HG03066 (cell line): ENCODE measurements at regions not wholly inside any gene's neighbourhood (a gene's known extent, or its start where the extent isn't known, plus 50 kb on each side); places are given as distances from the start of the nearest gene placed in this dataset.

ENCODE experiments used
- ATAC-seq: cut with Tn5 transposase; IDR thresholded peaks from one replicate; pipeline ENCODE4 v1.9.1; 2021; ENCODE audit warnings: low read depth; ENCODE audit not compliant: unreplicated experiment

DNA sequence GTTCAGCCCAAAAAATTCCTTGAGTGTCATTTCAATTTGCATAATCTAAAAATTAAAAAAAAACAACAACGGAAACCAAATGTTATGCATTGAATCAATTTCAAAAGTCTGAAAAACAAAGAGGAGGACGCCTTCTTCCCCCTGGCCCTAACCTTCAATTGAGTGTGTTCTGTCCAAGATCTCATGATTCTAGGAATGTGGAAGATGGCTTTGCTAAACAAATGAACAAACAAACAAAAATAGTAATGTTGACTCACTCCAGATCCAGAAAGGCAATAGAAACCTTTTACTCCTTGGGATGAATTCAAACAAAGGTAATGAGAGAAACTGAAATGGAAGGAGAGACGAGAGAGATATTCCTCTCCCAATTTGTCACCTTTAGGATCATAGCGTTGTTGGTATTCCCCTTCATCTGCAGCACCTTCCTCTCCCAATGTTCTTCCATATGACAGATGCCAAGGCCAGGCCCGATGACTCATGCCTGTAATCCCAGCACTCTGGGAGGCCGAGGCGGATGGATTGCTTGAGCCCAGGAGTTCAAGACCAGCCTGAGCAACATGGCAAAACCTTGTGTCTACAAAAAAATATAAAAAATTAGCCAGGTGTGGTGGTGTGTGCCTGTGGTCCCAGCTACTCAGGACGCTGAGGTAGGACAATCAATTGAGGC, 109.2 kb upstream of the ADGRF1 start:
- ATAC-seq: no peak

DNA sequence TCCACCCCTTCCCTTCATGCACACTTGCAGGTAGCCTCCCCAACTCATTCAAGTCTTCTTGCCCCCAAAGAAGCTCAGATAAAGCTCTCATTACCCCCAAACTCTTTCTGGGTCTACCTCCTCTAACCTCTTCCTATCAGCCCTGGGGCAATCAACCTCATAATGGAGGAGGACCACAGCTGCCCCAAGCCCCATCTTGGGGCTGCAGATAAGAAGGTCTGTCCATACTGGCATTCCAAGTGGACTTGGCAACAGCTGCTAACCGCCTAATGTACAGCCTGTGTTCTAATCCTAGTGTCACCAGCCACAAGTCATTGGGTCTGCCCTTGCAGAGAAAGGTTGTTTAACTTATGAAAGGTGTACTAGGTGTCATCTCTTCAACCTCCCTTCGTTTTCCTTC, 107.4 kb upstream of the ADGRF1 start:
- no peak for ATAC-seq

DNA sequence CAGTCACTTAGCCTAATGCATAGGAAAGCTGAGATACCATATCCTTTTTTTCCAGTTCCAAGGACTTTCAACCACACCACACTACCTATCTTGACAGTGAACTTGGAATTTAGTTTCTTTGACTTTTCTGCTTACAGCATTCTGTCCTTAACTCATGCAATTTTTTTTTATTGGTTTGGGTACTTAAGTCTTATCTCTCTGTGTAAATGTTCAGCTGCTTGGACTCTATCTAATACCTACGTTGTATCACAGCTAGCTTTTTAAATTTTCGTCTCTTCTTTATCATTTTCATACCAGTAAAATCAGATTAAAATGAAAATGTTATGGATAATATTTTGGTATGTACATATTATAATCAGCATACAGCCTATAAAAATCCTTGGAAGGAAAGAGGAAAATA, 106.9 kb upstream of the ADGRF1 start:
- ATAC-seq: no peak

DNA sequence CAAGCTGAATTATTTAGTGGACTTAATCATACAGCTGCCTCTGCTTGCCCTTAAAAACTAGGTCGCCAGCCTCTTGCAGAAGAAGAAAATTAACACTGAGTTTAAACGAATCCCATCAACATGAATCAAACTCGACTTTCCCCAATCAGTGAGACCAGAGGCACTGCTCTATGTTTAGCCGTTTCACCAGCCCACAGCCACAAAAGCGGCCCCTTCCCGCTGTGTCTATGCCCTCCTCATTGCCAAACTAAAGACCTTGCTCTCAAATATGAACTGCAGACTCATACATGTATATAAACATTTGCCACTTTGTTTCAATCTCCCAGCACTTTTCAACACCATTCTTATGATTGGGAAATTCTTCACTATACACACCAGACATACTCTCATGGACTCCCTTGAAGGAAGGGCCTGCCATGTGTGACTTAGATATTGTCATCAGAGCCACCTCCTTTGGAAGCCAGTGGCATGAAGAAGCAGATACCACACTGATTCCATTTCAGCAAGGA, 105.8 kb upstream of the ADGRF1 start:
- ATAC-seq: no peak

DNA sequence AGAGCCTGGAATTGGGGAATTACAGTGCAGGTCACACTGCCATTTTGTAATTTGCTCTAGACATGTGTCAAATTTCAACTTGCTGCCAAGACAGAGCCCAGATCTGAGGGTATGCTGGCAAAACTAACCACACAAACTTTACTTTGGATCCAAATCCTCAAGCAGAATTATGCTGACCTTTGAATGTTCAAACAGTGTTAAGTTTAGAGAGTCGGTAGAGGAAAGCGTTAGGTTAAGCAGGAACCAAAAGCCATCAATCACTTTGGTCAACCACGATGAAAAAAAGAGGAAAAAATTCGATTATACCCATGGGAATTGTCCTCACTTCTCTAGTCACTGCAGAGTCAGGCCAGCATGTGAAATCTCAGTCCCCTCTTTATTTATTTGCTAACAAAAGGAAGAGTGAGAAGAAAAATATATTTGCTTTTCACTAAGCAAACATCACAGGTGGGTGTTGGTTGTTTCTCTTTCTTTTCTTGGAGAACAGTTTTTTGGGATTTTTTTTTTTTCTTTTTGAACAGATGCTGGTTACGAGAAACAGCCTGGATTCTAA, 105.1 kb upstream of the ADGRF1 start:
- ATAC-seq: no peak

DNA sequence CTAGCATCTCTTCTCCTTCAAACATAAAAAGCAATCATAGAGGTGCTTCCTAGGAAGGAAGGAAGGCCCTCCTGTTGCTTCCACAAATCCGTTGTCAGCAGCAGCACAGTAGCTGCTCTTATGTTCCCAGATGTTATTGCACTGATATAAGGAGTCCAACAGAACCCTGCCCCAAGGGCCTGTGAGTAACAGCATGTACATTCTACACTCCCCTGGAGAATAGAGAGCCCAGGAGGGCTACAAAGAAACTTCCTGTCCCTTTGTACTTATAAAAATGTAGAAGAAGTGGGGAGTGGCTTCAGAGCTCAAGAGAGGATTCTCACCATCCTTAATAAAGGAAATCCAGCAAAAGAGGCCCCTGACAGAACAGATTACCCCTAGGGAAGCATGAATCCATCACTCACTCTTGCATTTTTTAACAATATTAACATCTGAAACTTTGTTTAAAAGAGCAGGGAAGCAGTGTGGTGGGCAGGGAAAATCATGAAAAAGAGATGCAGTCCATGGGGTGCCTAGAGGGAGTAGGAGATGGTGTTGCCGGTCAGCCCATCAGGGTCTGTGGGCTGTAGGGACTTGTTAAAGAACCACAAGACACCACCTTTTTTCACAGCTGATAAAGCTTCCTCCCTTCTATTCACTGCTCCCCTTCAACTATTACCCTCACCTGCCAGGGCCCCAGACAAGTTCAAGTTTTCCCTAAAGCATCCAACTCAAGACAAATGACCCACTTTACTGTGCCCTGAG, 104.5 kb upstream of the ADGRF1 start:
- no peak for ATAC-seq

DNA sequence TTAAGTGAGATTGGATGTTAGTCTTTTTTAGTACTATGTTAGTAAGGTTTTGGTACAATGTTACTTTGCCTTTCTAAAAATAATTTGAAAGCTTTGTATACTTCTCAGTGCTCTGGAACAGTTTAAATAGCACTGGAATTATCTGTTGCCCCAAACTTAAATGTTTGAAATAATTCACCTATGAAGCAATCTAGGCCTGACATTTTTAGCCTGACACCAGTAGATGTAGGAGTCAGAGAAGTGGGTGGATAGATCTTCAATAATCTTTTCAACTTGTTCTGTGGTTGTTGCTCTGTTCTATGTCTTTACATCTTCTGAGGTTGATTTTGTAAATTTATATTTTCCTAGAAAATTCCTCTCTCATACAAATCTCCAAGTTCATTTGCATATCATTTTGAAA, 103.1 kb upstream of the ADGRF1 start:
- no peak for ATAC-seq

DNA sequence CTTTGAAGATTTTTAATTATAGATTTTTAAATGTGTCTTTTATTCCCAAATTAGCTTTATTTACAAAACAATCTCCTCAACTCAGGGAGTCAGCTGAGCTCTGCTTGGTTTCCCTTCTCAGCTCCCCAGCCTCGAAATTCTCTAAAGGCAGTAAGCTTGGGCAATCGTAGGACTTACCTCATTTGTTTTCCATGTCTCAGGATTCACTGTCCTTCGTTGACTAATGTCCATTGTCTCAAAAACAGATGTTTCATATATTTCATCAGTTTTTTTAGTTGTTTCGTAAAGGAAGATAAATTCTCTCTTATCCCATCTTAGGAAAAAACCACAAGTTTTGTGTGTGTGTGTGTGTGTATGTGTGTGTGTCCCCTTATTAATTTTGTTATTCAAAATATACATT, 102.2 kb upstream of the ADGRF1 start:
- no peak for ATAC-seq

DNA sequence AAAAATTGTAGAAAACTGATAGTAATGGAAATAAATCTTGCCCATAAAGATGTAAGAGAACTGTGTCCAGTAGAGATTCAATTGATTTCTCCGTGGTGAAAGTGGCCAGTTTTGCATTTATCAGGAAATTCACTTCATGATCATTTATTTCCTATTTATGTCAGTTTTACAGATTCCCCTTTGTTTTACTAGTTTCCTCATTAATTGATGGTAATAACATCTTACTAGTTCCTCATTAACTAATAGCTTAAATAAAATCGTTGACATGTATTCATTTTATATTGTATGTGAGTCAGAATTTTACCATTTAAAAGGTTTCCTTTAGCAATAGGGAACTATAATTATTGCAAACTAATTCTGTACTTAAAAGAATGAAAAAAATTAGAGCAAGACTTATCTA, 99.8 kb upstream of the ADGRF1 start:
- no peak for ATAC-seq

DNA sequence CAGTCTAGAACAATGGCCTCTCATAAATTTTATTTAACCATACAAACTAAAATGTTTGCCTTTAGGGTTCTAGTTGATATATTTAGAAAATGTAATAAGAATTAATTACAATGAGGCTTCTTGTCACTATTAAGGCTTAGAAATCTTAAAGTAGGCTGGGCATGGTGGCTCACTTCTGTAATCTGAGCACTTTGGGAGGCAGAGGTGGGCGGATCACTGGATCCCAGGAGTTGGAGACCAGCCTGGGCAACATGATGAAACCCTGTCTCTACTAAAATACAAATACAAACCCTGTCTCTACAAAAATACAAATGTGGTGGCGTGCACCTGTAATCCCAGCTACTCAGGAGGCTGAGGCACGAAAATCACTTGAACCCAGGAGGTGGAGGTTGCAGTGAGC, 99.0 kb upstream of the ADGRF1 start:
- ATAC-seq: no peak

DNA sequence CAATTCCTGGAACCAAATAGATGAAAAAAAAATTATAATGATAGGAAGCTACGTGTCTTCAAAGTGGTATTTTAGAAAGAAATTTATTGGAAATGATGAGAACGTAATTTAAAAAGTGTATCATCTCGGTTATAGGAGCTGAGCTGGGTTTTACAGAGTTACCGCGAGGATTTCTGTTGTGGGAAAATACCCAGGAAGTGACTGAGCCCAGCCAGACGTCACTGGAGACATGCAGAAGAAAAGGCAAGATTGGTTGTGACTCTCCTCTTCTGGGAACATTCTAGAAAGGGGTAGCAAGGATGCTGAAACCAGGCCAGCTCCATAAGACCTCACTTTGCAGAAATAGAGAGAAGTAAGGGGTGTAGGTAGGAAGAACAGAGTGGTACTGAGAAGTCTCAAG, 95.9 kb upstream of the ADGRF1 start:
- no peak for ATAC-seq

DNA sequence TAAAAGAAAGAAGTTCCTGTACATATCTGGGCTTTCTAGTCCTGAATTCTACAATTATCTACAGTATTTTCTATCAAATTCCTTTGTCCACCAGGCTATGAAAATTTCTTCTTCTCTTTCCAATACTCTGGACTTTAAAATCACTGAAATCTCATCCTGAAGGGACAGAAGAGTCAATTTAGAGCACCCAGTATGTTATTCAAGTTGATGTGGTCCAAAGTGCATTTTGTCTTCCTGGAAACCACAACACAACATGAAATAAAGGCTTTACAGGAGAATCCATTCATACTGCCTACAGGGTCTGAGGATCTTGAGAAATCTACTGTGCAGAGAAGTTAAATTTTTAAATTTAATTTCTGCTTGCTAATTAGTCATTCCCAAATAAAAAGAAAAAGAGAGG, 94.9 kb upstream of the ADGRF1 start:
- ATAC-seq: no peak

DNA sequence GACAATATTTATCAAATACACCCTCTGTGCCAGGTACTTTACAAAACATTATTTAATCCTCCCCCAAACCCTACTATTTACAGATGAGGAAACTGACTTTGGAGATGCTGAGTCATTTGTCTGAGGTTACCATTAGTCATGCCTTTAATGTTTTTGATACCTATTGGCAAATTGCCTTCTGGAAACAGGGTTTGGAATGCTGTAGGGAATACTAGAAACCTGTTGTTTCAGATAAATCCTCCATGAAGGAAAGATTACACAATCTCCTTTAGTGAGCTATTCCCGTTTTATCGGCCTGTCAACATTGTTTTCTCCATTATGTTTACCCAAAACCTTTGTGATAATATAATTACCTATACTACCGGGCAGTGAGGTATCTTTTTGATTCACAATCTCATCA, 93.6 kb upstream of the ADGRF1 start:
- ATAC-seq: no peak

DNA sequence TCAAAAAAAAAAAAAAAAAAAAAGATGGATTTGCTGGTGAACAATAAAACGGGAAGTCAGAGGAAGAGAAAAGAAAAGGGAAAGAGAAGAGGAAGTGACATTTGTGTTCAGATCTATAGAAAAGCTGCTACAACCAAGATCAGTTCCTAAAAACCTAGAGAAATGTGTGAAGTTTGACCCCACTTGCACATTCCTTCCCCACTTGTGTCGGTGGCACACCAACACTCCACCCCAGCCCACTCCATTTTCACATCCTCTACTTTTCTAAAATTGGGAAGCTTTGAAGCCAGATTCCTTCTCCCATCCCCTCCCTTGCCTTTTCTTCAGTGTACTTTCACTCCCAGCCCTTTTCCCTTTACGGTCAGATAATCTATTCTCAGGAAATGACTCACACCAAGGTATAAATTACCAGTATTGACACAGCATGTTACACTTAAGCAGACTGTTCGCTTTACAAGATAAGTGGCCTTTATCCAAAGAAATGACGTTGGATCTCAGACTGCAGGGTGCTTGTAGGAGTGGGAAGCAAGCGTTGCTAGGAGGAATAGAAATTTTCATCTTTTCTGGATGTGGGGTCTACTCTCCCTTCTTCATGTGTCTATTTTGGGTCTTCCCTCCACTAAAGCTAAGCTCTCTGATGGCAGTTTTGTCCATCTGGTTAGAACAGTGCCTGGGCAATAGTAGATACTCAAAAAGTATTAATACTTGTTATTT, 92.5 kb upstream of the ADGRF1 start:
- ATAC-seq: no peak

DNA sequence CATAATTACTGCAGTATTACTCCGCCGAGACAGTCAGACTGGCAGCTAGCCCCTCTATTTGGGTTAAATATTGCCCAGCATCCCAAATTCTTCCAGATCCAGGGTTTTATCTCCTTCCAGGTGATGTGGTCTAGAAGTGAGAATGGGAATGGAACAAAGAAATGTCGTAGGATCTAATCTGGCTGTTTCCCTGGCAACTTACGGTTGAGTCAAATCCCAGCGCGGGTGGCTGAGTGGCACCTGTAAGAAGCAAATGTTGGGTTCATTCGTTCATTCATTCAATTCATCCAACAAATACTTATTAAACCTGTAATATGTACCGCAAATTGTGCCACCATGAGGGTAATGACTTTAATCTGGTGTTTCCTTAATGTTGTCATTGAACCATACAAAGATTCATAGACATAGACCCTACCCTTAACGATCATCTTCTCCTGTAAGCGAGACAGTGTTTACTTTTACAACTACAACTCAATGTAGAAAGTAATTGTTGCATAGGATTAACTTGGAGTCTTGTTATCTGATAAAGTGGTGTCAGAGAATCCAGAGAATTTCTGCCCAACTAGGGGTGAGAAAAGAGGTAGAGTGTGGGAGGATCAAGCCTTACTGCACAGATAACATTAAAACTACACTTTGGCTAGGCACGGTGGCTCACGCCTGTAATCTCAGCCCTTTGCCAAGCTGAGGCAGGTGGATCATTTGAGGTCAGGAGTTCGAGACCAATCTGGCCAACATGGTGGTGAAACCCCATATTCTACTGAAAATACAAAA, 91.3 kb upstream of the ADGRF1 start:
- no peak for ATAC-seq

DNA sequence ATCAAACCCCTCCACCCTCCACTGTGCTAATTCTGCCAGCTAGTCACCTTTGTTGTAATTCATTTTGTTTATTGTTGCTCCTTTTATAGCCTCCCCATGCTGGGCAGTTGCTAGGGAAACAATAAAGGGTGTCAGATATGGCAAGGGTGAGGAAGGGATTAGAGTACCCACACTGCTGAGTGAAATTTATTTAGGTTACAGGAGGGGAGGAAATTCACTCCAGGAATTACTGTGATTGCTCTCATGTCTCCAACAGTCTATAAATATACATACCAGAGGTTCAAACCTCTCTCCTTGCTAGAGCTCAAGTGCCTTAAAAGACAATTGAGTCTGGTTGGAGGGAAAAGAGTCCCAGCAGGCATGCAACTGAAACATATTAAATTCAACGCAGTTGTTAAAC, 90.6 kb upstream of the ADGRF1 start:
- ATAC-seq: no peak

DNA sequence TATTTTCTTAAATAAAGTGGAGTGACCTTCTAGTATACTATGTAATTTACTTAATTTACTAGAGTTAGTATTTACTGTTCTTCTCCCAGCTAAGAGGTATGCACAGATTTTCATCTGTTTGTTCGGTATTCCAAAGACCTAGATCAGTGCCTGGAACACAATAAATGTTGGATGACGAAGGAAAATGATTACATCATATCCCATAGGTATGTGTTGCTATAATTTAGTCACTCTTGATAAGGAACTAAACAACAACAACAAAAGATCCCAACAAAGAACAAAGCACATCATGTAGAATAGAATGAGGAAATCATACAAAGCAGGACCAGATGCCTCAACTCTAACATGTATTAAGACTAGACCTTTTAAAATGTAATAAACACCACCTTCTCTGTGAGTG, 89.6 kb upstream of the ADGRF1 start:
- no peak for ATAC-seq

DNA sequence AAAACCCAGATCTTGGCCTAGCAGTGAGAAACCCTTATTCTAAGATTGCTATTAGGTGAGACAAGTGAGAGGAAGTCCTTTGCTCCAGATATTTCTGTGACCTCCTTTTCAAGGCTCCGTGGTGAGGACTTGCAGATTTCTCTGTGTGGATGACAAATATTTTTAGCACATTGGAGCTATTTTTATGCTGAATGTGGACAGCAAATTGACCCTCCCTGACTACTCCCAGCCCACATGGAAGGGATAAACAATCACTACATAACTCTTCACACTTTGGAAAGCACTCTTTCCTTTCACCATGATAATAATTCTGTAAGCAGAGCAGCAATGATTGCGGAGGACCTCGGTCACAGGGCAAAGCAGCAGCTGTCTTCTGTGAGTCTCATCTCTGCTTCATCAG, 88.0 kb upstream of the ADGRF1 start:
- ATAC-seq: no peak

DNA sequence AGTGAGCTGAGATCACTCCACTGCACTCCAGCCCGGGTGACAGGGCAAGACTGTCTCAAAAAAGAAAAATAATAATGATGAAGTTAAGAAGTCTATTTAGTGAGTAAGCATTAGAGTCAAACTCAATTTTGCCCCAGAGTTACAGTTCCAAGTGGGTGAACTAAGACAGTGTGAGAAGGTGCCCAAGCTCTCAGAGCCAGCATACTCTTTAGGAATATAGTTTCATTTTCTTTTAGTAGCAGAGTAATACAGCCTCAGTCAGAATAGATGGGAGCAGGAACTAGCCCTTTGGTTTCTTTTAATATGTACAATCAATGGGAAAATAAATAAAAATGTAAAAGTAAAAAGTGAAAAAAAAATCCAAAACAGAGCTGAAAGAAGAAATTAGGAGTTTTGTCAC, 87.0 kb upstream of the ADGRF1 start:
- no peak for ATAC-seq

DNA sequence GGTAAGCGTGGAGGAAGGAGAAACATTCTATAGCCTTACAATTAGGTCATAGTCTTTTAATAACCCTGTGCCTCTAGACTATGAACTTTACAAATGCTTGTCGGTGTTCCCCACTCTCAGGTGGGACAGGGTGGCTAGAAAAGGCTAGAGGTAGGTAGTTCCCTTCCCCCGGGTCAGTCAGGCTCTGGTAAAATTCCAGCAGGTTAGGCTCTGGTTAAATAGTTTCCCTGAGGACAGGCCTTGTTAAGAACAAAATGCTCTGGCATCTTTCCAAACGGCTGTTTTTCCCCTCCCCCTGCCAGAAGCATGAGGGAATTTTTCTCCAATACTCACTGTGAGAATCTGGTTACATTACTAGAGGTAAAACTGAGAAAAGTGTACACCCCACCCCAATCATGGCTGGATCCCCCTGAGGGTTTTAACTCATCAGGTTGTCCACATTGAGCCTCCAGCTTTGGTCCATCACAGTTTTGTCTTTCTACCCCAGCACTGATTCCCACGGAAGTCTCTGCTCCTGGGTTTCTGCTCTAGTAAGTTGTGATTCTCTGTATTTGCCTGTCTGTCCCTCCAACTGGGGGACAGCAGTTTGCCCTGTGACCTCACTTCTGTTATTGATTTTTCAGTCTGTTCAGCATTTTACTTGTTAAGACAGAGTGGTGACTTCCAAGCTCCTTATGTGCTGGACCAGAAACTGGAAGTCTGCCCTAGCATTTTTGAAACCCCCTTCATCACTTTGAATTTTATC, 84.7 kb upstream of the ADGRF1 start:
- ATAC-seq: no peak
